ENCODE measurements at regions not wholly inside any gene's neighbourhood (a gene's known extent, or its start where the extent isn't known, plus 50 kb on each side); places are given as distances from the start of the nearest gene placed in this dataset.

DNA sequence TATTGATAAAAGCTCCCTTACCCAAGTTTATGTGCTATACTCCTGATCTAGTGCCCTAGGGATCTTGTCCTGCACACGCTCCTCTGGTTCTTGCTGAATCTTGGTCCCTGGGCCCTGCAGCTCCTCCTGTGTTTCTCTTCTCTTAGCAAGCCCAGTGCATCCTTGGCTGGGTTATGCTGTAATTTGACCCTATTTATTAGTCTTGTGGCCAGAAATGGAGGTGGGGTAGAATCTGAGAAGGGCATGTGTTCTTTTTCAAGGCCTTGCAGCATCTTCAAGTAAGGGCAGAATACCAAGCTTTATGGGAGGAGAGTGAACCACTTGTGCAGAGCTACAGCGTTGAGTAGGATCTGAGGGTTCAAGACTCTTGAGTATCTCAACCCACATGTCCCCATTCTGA is 366.8 kb downstream of the FAM170A start:
- no peak for DNase-seq

- no peak for DNase-seq
These were observed 378.2 kb downstream of the FAM170A start for GRCh38 chr5:120007598-120007997.

DNA sequence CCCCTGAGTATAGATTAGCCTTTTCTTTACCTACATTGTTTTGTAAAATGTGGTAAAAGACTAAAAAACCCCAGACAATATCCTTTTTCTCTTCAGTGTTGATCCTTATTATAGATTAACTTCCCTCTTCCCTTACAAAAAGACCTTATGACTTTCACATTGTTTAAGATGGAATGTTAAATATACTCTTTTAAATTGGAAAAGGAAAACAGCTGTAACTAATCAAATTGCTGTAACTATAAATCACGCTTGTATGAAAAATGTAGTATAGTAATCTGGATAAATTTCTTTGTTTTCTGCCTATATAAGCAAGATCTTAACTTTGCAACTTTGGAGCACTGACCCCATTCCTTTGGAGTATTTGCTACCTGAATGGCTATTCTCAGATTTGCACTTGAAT is 383.1 kb downstream of the FAM170A start:
- no peak for DNase-seq

DNA sequence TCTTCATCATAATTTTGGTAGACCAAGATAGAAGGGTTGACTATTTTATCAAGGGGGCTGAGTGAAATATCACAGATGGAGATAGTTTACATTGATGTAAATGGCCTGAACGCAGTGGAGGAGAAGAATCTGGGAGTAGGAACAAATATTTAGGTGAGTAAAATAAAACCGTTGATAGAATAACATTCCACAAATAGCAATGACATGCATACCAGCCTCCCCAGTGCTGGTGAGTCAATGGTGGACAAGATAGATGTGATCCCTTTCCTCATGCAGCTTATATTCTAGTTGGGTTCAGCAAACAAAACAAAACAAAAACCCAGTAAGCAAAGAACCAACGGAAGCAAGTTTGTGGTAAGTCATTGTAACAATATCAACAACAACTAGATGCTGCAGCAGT is 385.2 kb downstream of the FAM170A start:
- DNase-seq = no peak

- no peak for DNase-seq
These were observed 387.5 kb downstream of the FAM170A start for GRCh38 chr5:120016717-120017382.

GRCh38 chr5:120017513-120017912 is 388.2 kb downstream of the FAM170A start:
- DNase-seq = no peak

DNA sequence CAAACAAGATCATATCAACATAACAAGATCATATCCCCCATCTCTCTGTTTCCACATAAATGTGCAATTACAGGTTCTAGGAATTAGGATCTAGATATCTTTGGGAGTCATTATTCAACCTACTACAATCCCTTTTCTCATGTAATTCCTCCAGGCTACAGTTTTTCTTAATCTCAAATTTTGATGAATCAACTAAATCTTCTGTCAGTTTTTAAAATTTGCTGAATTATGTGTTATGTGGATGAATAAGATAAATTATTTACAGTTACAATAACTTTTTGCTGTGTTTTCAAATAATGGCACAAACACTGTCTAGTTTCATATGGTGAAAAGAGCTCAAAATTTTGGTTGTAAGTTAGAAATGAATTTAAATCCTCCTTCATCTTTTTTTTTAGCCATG is 405.8 kb downstream of the FAM170A start:
- DNase-seq = no peak

- DNase-seq = no peak
These were observed 406.6 kb downstream of the FAM170A start for GRCh38 chr5:120035815-120036577.

DNA sequence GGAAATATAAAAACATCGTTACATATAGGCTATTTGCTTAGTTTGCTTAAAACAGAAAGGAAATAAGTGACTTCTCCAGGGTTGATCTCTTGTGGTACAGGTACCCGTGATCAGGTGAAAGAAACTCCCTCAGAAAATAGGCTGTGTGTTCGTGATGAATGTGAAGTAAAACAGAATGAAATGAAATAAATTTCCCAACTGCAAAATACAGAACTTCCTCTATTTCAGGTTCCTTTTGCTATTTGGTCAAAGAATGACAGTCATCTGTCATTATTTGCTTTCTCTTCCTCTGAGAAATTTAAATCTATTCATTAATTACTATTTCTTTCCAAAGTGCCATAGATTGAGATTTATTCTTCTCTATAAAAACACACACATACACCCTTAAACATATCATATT is 408.1 kb downstream of the FAM170A start:
- no peak for DNase-seq

DNA sequence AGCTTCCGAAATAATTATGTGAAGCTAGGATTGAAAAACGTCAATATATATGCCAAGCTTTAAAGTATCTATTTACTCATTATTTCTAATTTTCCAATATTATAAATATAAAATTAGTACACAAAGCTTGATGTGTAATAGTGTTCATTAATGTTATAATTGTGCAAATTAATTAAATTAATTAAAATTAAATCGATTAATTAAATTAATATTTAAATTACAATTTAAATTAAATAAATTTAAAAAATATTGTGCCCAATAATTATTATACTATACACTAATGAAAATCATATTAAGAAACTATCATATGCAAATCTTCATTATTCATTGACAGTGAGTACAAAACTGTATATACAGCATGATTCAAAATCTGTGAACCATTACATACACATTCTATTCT is 409.8 kb downstream of the FAM170A start:
- DNase-seq = no peak

DNA sequence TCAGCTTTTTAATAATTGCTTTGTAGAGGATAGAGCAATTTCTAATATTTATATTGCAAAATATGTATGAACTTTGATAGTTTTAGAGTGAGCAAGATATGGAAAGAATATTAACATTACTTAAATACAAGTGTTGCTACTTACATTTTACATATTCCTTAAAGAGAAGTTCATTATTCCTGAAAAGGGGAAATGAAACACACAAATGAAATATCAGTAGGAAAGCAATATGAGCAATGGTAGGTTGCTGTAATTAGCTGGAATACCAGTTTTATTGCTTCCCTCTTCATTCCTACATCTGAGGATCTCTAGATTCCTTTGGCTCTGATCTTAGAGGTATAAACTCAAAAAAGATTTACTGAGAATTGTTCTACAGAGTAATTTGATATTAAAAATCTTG is 414.1 kb downstream of the FAM170A start:
- no peak for DNase-seq

- DNase-seq = no peak
These were observed 410.9 kb upstream of the PRR16 start for GRCh38 chr5:120052916-120053828.

GRCh38 chr5:120053841-120054240 is 410.3 kb upstream of the PRR16 start:
- DNase-seq = no peak

DNA sequence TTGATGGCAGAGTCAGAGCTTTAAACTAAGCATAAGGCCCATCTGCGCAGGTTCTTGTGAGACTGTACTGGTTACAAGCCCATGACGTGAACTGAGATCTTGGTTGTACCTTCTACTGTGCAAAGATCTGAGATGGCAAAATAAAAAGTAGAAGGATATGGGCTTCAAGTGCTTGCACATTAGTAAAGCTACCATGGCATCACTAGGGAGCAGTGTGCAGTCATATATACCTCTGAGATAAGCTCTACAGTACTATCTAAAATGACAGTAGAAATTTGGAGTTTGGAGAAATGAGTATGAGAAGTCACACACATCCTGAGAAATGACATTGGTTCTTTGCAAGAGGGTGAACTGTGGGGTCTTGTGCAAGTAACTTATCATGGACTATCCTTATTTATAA is 408.2 kb upstream of the PRR16 start:
- peak; percentile 14 for DNase-seq

- no peak for DNase-seq
These were observed 401.6 kb upstream of the PRR16 start for GRCh38 chr5:120062515-120062917.

- no peak for DNase-seq
These were observed 391.9 kb upstream of the PRR16 start for GRCh38 chr5:120072068-120072761.

DNA sequence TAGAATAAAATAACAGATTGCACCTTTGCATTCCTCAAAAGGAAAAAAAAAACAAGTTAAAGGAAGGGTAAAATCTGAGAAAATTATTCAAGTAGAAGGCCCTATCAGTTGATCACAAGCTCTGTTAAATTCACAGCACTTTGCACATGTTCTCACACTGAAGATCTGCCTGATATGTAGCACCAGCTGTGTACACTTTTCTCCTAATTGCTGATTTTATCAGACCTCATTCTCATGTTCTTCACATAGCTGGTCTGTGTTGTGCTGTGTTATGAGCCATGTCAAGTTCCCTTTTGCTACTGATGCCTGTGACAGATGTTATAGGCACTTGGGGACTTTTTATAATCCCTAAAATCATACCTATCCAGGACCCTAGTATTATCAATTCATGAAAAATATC is 390.4 kb upstream of the PRR16 start:
- no peak for DNase-seq

DNA sequence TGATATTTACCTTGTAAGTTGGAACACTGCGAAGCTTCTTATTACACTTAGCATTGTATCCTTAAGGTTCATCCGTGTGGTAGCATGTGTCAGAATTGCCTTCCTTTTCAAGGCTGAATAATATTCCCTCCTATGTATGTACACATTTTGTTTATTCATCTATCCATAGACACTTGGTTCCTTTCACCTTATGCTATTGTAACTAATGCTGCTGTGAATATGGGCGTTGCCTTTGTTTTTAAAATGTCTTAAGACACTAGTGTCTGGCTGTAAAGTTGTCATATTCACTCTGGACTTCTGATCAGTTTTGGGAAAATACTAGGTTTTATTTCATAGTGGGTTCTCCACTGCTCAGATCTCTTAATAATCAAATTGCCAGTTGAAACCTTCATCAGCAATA is 383.3 kb upstream of the PRR16 start:
- DNase-seq = no peak

DNA sequence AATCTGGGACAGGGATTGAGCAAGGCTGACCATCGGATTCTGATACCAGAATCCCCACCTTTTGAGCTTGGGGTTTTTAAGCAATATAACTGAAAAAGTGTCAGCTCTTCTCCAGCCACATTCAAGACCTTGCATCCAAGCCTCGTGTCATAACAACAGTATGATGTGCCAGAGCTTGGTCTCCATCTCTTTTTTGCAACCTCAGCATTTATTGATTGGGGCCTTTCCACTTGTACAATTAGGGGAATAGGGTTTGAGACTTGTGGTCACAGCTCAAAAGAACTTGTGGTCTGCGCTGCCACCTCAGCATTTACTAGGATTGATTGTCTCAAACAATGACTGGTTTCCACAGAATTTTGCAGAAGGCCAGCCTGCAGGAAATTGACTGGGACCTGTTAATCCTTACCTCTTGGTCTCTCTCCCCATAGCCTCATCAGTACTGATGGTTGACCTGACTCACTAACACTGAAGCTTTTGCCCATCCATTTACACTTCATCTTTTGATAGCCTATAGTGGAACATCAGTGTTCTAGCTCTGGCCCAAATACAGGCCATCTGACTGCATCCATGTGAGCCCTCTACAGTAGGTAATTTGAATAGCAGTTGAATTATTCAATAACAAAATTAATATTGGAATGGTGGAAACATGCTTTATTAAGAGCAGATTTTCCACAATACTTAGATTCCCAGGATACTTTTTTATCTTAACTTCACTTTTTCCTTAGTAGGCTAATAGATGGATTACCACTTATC is 381.6 kb upstream of the PRR16 start:
- no peak for DNase-seq

DNA sequence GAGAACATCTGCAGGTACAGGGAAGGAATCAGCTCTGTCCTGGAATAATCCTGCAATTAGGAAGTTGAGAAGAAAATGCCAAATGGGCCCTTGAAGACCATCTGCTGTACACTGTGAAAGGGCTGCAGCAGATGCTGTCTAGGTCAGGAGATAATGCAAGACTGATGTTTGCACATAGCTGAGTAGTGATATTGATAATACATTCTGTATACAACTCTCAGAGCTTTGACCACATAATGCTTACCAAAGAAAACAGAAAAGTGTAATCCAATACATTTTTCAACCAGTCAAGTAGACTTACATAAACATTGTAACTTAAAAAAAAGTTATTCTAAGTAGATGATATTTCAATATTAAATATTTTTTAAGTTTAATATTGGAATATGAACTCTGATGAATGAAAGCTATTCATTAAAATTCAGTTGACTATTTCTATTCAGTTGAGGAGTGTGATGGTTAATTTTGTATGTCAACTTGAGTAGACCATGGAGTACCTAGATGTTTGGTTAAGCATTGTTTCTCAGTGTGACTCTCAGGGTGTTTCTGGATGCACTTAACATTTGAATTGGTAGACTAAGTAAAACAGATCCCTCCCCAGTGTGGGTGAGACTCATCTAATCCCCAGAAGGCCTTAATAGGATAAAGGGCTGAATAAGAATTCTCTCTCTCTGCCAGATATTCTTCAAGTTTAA is 380.1 kb upstream of the PRR16 start:
- DNase-seq = no peak

DNA sequence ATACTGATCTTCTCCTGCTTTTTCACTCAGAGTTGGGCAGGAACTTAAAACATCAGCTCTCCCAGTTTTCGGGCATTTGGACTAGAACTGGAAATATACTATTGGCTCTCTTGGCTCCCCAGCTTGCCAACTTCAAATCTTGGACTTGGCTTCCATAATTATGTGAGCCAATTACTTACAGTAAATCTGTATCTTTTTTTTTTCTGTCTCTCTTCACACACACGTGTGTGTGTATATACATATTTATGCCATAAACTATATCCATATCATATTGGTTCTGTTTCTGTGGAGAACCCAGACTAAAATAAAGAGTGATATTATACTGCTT is 379.6 kb upstream of the PRR16 start:
- no peak for DNase-seq

Data from right lung (tissue), 2 donors.